ENCODE measurements at regions not wholly inside any gene's neighbourhood (a gene's known extent, or its start where the extent isn't known, plus 50 kb on each side); places are given as distances from the start of the nearest gene placed in this dataset.
"Not testable (repeated sequence)": the region's sequence is repeated elsewhere in the genome, so short reads cannot be mapped to it uniquely, and the experiment has no call there.

GRCh38 chr1:194410756-194411155 is 1224.3 kb upstream of the B3GALT2 start:
- no peak for ATAC-seq
- H3K36me3 ChIP-seq, result no peaks in the 10 kb centered on the region
- H3K4me3 ChIP-seq, result no peak overlapping the region
- H3K9me3 ChIP-seq, result peaks cover 0 to 24% (median 2%) of the 10 kb centered on the region in 12 donors
- TF ChIP-seq CTCF (IDR thresholded peaks at IDR 0.05) (no peak), POLR2A (IDR thresholded peaks at IDR 0.05) (no peak)
- WGBS, 4 donors, result 84 to 95% (median 92%) methylated on average over 1 of the region's 1 CpG
- intact Hi-C loops (cut with DNase I), result no loop called here
- no peak for DNase-seq
- H3K4me1 ChIP-seq, result no peaks in the 10 kb centered on the region
- H3K27ac ChIP-seq, result no peak overlapping the region
- H3K27me3 ChIP-seq, result no peaks in the 10 kb centered on the region

- H3K36me3 ChIP-seq; H3K4me3 ChIP-seq; DNase-seq; intact Hi-C loops (cut with DNase I); ATAC-seq; H3K27ac ChIP-seq; H3K9me3 ChIP-seq; H3K27me3 ChIP-seq; H3K4me1 ChIP-seq: not testable (repeated sequence)
- WGBS, 4 donors, result 41 to 58% (median 52%) methylated on average over 2 of the region's 2 CpGs
Observed at GRCh38 chr1:194407238-194407637, 1220.8 kb upstream of the B3GALT2 start.

GRCh38 chr1:194394676-194395075 is 1208.3 kb upstream of the B3GALT2 start:
- no peak overlapping the region for H3K4me3 ChIP-seq
- no peak overlapping the region for H3K27ac ChIP-seq
- ATAC-seq (no peak), DNase-seq (no peak)
- 42 to 63% (median 50%) methylated on average over 1 of the region's 1 CpG for WGBS, 4 donors
- H3K4me1 ChIP-seq, result no peaks in the 10 kb centered on the region
- TF ChIP-seq CTCF (IDR thresholded peaks at IDR 0.05) (no peak), POLR2A (IDR thresholded peaks at IDR 0.05) (no peak)
- H3K9me3 ChIP-seq, result peaks cover 0 to 2% (median 0%) of the 10 kb centered on the region in 12 donors
- H3K36me3 ChIP-seq, result no peaks in the 10 kb centered on the region
- H3K27me3 ChIP-seq, result no peaks in the 10 kb centered on the region
- intact Hi-C loops (cut with DNase I), result no loop called here

GRCh38 chr1:194387531-194387930 is 1201.1 kb upstream of the B3GALT2 start:
- no peaks in the 10 kb centered on the region for H3K9me3 ChIP-seq
- ATAC-seq (no peak), DNase-seq (no peak)
- H3K27ac ChIP-seq, result no peak overlapping the region
- H3K27me3 ChIP-seq, result no peaks in the 10 kb centered on the region
- intact Hi-C loops (cut with DNase I), result loop anchor here in 1 of 10 donors (5.0 kb wide), 1 partner anchor 50 kb away; no protein-coding TSS in a partner anchor
- no peak overlapping the region for H3K4me3 ChIP-seq
- H3K36me3 ChIP-seq, result no peaks in the 10 kb centered on the region
- H3K4me1 ChIP-seq, result no peaks in the 10 kb centered on the region
- TF ChIP-seq CTCF (IDR thresholded peaks at IDR 0.05) (no peak), POLR2A (IDR thresholded peaks at IDR 0.05) (no peak)

- no peak for DNase-seq
- no peaks in the 10 kb centered on the region for H3K27me3 ChIP-seq
- ATAC-seq, result no peak
- TF ChIP-seq CTCF (IDR thresholded peaks at IDR 0.05) (no peak), POLR2A (IDR thresholded peaks at IDR 0.05) (no peak)
- no peaks in the 10 kb centered on the region for H3K4me1 ChIP-seq
- H3K9me3 ChIP-seq, result peaks cover 0 to 7% (median 0%) of the 10 kb centered on the region in 12 donors
- H3K27ac ChIP-seq, result no peak overlapping the region
- H3K36me3 ChIP-seq, result no peaks in the 10 kb centered on the region
- no peak overlapping the region for H3K4me3 ChIP-seq
- intact Hi-C loops (cut with DNase I), result no loop called here
Observed at GRCh38 chr1:194378517-194378916, 1192.1 kb upstream of the B3GALT2 start.

Data from heart left ventricle (tissue), 16 donors.